CD1c-positive myeloid dendritic cell (primary cell): ENCODE measurements at regions not wholly inside any gene's neighbourhood (a gene's known extent, or its start where the extent isn't known, plus 50 kb on each side); places are given as distances from the start of the nearest gene placed in this dataset.
"Not testable (repeated sequence)": the region's sequence is repeated elsewhere in the genome, so short reads cannot be mapped to it uniquely, and the experiment has no call there.

Experiments
- DNase-seq: peaks from one replicate; pipeline ENCODE4 v3.0.0-alpha.2; 2016; ENCODE audit errors: extremely low spot score

- no peak for DNase-seq
Measured at GRCh38 chr9:110025551-110026170, 182.3 kb downstream of the C9orf152 start.

- DNase-seq: no peak
Measured at GRCh38 chr9:110027671-110028081, 180.3 kb downstream of the C9orf152 start.

GRCh38 chr9:110028271-110028670, 179.7 kb downstream of the C9orf152 start:
- no peak for DNase-seq

- no peak for DNase-seq
Measured at GRCh38 chr9:110028676-110029075, 179.3 kb downstream of the C9orf152 start.

GRCh38 chr9:110029429-110029955, 178.5 kb downstream of the C9orf152 start:
- DNase-seq: peak; percentile 81

GRCh38 chr9:110029956-110030480, 177.9 kb downstream of the C9orf152 start:
- DNase-seq: no peak

- DNase-seq: no peak
Measured at GRCh38 chr9:110030632-110031031, 177.3 kb downstream of the C9orf152 start.

GRCh38 chr9:110031511-110032173, 176.3 kb downstream of the C9orf152 start:
- no peak for DNase-seq

- not testable (repeated sequence) for DNase-seq
Measured at GRCh38 chr9:110032532-110032931, 175.4 kb downstream of the C9orf152 start.

GRCh38 chr9:110033869-110034268, 174.1 kb downstream of the C9orf152 start:
- no peak for DNase-seq

- no peak for DNase-seq
Measured at GRCh38 chr9:110036286-110036685, 171.7 kb downstream of the C9orf152 start.

GRCh38 chr9:110040788-110041187, 167.2 kb downstream of the C9orf152 start:
- DNase-seq: no peak

- DNase-seq: no peak
Measured at GRCh38 chr9:110041452-110041851, 166.5 kb downstream of the C9orf152 start.

GRCh38 chr9:110047232-110047954, 160.6 kb downstream of the C9orf152 start:
- DNase-seq: no peak

GRCh38 chr9:110047955-110048402, 160.0 kb downstream of the C9orf152 start:
- DNase-seq: no peak

- peak; percentile 77 for DNase-seq
Measured at GRCh38 chr9:110048403-110048975, 159.5 kb downstream of the C9orf152 start.

GRCh38 chr9:110048976-110049698, 158.8 kb downstream of the C9orf152 start:
- DNase-seq: no peak

GRCh38 chr9:110049699-110050450, 158.1 kb downstream of the C9orf152 start:
- DNase-seq: no peak

GRCh38 chr9:110050925-110051355, 157.0 kb downstream of the C9orf152 start:
- DNase-seq: peak; percentile 58

GRCh38 chr9:110056062-110056461, 151.9 kb downstream of the C9orf152 start:
- DNase-seq: no peak
